ENCODE measurements at regions not wholly inside any gene's neighbourhood (a gene's known extent, or its start where the extent isn't known, plus 50 kb on each side); places are given as distances from the start of the nearest gene placed in this dataset.
"Not testable (repeated sequence)": the region's sequence is repeated elsewhere in the genome, so short reads cannot be mapped to it uniquely, and the experiment has no call there.

- Histone ChIP-seq H3K36me3 (ENCODE audit: insufficient read depth, low read length) (no peaks in the 10 kb centered on the region), H3K4me1 (ENCODE audit: insufficient read depth, low read length) (no peaks in the 10 kb centered on the region), H3K4me2 (ENCODE audit: insufficient read depth, low read length) (no peak overlapping the region), H4K20me1 (ENCODE audit: insufficient read depth, low read length) (no peaks in the 10 kb centered on the region), H3K27me3 (ENCODE audit: insufficient read depth, low read length) (peaks cover 6% of the 10 kb centered on the region), H2AFZ (ENCODE audit: low read length) (no peak overlapping the region), H3K27ac (ENCODE audit: low read depth, low read length) (no peak overlapping the region), H3K9me3 (ENCODE audit: low read depth, low read length) (no peaks in the 10 kb centered on the region), H3K4me3 (ENCODE audit: insufficient read depth, low read length) (no peak overlapping the region), H3K79me2 (ENCODE audit: insufficient read depth, low read length) (no peaks in the 10 kb centered on the region)
- DNase-seq (ENCODE audit: insufficient read length, low spot score, missing footprints): no peak
- TF ChIP-seq CTCF (IDR thresholded peaks at IDR 0.05; ENCODE audit: extremely low read depth, low read depth, low read length): no peak
Measured at GRCh38 chr5:82879089-82879488, 198.1 kb downstream of the TMEM167A start.

- H3K36me3 ChIP-seq (ENCODE audit: insufficient read depth, low read length): no peaks in the 10 kb centered on the region
- no peaks in the 10 kb centered on the region for H3K79me2 ChIP-seq (ENCODE audit: insufficient read depth, low read length)
- H3K4me3 ChIP-seq (ENCODE audit: insufficient read depth, low read length): no peak overlapping the region
- no peak for TF ChIP-seq CTCF (IDR thresholded peaks at IDR 0.05; ENCODE audit: extremely low read depth, low read depth, low read length)
- H2AFZ ChIP-seq (ENCODE audit: low read length): no peak overlapping the region
- no peaks in the 10 kb centered on the region for H3K4me1 ChIP-seq (ENCODE audit: insufficient read depth, low read length)
- DNase-seq (ENCODE audit: insufficient read length, low spot score, missing footprints): no peak
- H4K20me1 ChIP-seq (ENCODE audit: insufficient read depth, low read length): no peaks in the 10 kb centered on the region
- no peaks in the 10 kb centered on the region for H3K27me3 ChIP-seq (ENCODE audit: insufficient read depth, low read length)
- H3K4me2 ChIP-seq (ENCODE audit: insufficient read depth, low read length): no peak overlapping the region
- H3K9me3 ChIP-seq (ENCODE audit: low read depth, low read length): no peaks in the 10 kb centered on the region
- no peak overlapping the region for H3K27ac ChIP-seq (ENCODE audit: low read depth, low read length)
Measured at GRCh38 chr5:82873452-82873851, 203.7 kb downstream of the TMEM167A start.

GRCh38 chr5:82872321-82873288 lies 204.6 kb downstream of the TMEM167A start:
- H4K20me1 ChIP-seq (ENCODE audit: insufficient read depth, low read length); H3K4me3 ChIP-seq (ENCODE audit: insufficient read depth, low read length); H2AFZ ChIP-seq (ENCODE audit: low read length); H3K27me3 ChIP-seq (ENCODE audit: insufficient read depth, low read length); H3K36me3 ChIP-seq (ENCODE audit: insufficient read depth, low read length); H3K27ac ChIP-seq (ENCODE audit: low read depth, low read length); H3K79me2 ChIP-seq (ENCODE audit: insufficient read depth, low read length); H3K4me1 ChIP-seq (ENCODE audit: insufficient read depth, low read length); DNase-seq (ENCODE audit: insufficient read length, low spot score, missing footprints); H3K4me2 ChIP-seq (ENCODE audit: insufficient read depth, low read length); H3K9me3 ChIP-seq (ENCODE audit: low read depth, low read length): not testable (repeated sequence)

- Histone ChIP-seq H4K20me1 (ENCODE audit: insufficient read depth, low read length) (no peaks in the 10 kb centered on the region), H3K9me3 (ENCODE audit: low read depth, low read length) (no peaks in the 10 kb centered on the region), H3K79me2 (ENCODE audit: insufficient read depth, low read length) (no peaks in the 10 kb centered on the region), H3K27ac (ENCODE audit: low read depth, low read length) (no peak overlapping the region), H3K4me3 (ENCODE audit: insufficient read depth, low read length) (no peak overlapping the region), H3K27me3 (ENCODE audit: insufficient read depth, low read length) (no peaks in the 10 kb centered on the region), H3K4me2 (ENCODE audit: insufficient read depth, low read length) (no peak overlapping the region), H3K36me3 (ENCODE audit: insufficient read depth, low read length) (no peaks in the 10 kb centered on the region), H3K4me1 (ENCODE audit: insufficient read depth, low read length) (no peaks in the 10 kb centered on the region), H2AFZ (ENCODE audit: low read length) (no peak overlapping the region)
- no peak for DNase-seq (ENCODE audit: insufficient read length, low spot score, missing footprints)
- no peak for TF ChIP-seq CTCF (IDR thresholded peaks at IDR 0.05; ENCODE audit: extremely low read depth, low read depth, low read length)
Measured at GRCh38 chr5:82865625-82866024, 211.6 kb downstream of the TMEM167A start.
